ENCODE measurements at regions not wholly inside any gene's neighbourhood (a gene's known extent, or its start where the extent isn't known, plus 50 kb on each side); places are given as distances from the start of the nearest gene placed in this dataset.

GRCh38 chr11:39361557-39361956 lies 2097.9 kb downstream of the LRRC4C start:
- H3T11ph ChIP-seq (ENCODE audit: low read length) = no peak overlapping the region
- no peaks in the 10 kb centered on the region for H3K79me1 ChIP-seq (ENCODE audit: insufficient read depth, low read depth, low read length, poor library complexity, severe bottlenecking)
- peaks cover 0 to 2% of the 10 kb centered on the region in 2 experiments; a peak in 1 of 5 replicates for H3K9me3 Mint-ChIP-seq
- no peak overlapping the region for H3K56ac ChIP-seq (ENCODE audit: insufficient read length, low read depth, low read length)
- H3K4me2 ChIP-seq (ENCODE audit: insufficient read depth, insufficient read length, low read length) = no peak overlapping the region
- H2BK15ac ChIP-seq (ENCODE audit: low read depth, low read length) = no peak overlapping the region
- DNase-seq = no peak
- no peak overlapping the region for H2AFZ ChIP-seq (ENCODE audit: low read length)
- no peak overlapping the region for H2AK5ac ChIP-seq (ENCODE audit: insufficient read length, low read length)
- H2BK12ac ChIP-seq (ENCODE audit: insufficient read length, low read depth, low read length) = no peak overlapping the region
- H3K9ac ChIP-seq (ENCODE audit: extremely low read depth, insufficient read length, low read length) = no peak overlapping the region
- no peaks in the 10 kb centered on the region for H3K4me1 ChIP-seq (ENCODE audit: insufficient read depth, low read length)
- H3K79me2 ChIP-seq (ENCODE audit: insufficient read depth, low read length) = no peaks in the 10 kb centered on the region
- H3K4ac ChIP-seq (ENCODE audit: low read depth, low read length) = no peak overlapping the region
- H4K91ac ChIP-seq (ENCODE audit: insufficient read length, low read depth, low read length) = no peak overlapping the region
- no peak overlapping the region for H3K18ac ChIP-seq (ENCODE audit: insufficient read length, low read depth, low read length)
- no peaks in the 10 kb centered on the region for H3K36me3 Mint-ChIP-seq (ENCODE audit: insufficient read depth in 1 of 3, low read depth in 3 of 3)
- no peak overlapping the region for H2BK20ac ChIP-seq (ENCODE audit: low read depth, low read length, poor library complexity, severe bottlenecking)
- H4K20me1 ChIP-seq (ENCODE audit: control insufficient read depth, insufficient read depth, insufficient read length) = no peaks in the 10 kb centered on the region
- no peak overlapping the region for H3K14ac ChIP-seq (ENCODE audit: insufficient read depth, low read length)
- no peak overlapping the region for H2BK120ac ChIP-seq (ENCODE audit: low read depth, low read length, poor library complexity, severe bottlenecking)
- peak; percentile 48 for TF ChIP-seq CTCF (conservative IDR thresholded peaks at IDR 0.05)
- no peak overlapping the region for H2BK5ac ChIP-seq (ENCODE audit: insufficient read length, low read length)
- WGBS (ENCODE audit: extremely low coverage, insufficient read length, low lambda C conversion rate) = no CpG with 5 or more reads among the region's 1 CpG
- no peaks in the 10 kb centered on the region for H3K4me1 Mint-ChIP-seq
- no peaks in the 10 kb centered on the region for H3K23me2 ChIP-seq (ENCODE audit: insufficient read length, low read depth, low read length, poor library complexity, severe bottlenecking)
- H4K8ac ChIP-seq (replicated peaks; ENCODE audit: insufficient read length, low read depth, low read length) = no peak overlapping the region
- no peak overlapping the region for H3K27ac Mint-ChIP-seq
- H3K23ac ChIP-seq (ENCODE audit: insufficient read length, low read depth, low read length) = no peak overlapping the region
- H3K9me3 ChIP-seq (ENCODE audit: control insufficient read depth, low read depth, low read length) = no peaks in the 10 kb centered on the region
- no peak overlapping the region for H3K27ac ChIP-seq (ENCODE audit: insufficient read length, low read depth, low read length)
- H3K27me3 ChIP-seq (ENCODE audit: insufficient read depth, low read length) = no peaks in the 10 kb centered on the region
- no peak overlapping the region for H4K5ac ChIP-seq (ENCODE audit: insufficient read length, low read depth, low read length)
- H3K4me3 Mint-ChIP-seq = no peak overlapping the region; a peak in 1 of 5 replicates
- H3K27me3 Mint-ChIP-seq (ENCODE audit: low read depth) = no peaks in the 10 kb centered on the region
